ENCODE measurements at regions not wholly inside any gene's neighbourhood (a gene's known extent, or its start where the extent isn't known, plus 50 kb on each side); places are given as distances from the start of the nearest gene placed in this dataset.

GRCh38 chr16:86685076-86685475, 106.7 kb downstream of the FOXL1 start:
- TF ChIP-seq EZH2 (IDR thresholded peaks at IDR 0.05; ENCODE audit: insufficient read depth, poor library complexity, severe bottlenecking) (no peak), EZH2phosphoT487 (IDR thresholded peaks at IDR 0.05; ENCODE audit: insufficient read depth, low read depth) (no peak)

All from GM23248 (cell line).